Neuronal stem cell (in vitro differentiated cells): ENCODE measurements at regions not wholly inside any gene's neighbourhood (a gene's known extent, or its start where the extent isn't known, plus 50 kb on each side); places are given as distances from the start of the nearest gene placed in this dataset.
A peak's percentile ranks its signal among the peaks of the same experiment; 100 is the strongest.

Source experiments
- DNase-seq: peaks from one replicate; pipeline ENCODE4 v3.0.0-alpha.2; 2013; ENCODE audit warnings: low spot score
- H2AFZ ChIP-seq: one replicate; pipeline ENCODE4 v1.6.1; 2013; ENCODE audit warnings: mild to moderate bottlenecking, low read length, inconsistent platforms
- H2AK5ac ChIP-seq: 2 replicates; pipeline ENCODE4 v1.6.1; 2013; ENCODE audit warnings: low read depth, mild to moderate bottlenecking, inconsistent platforms, low read length, moderate library complexity, mixed read lengths
- H2BK120ac ChIP-seq: 2 replicates; pipeline ENCODE4 v1.6.1; 2013; ENCODE audit warnings: low read depth, mild to moderate bottlenecking, inconsistent platforms, low read length, moderate library complexity, mixed read lengths
- H2BK12ac ChIP-seq: one replicate; pipeline ENCODE4 v1.6.1; 2013; ENCODE audit warnings: low read length, inconsistent platforms
- H2BK15ac ChIP-seq: 2 replicates; pipeline ENCODE4 v1.6.1; 2013; ENCODE audit warnings: mild to moderate bottlenecking, low read length, inconsistent platforms, mixed read lengths
- H2BK5ac ChIP-seq: one replicate; pipeline ENCODE4 v1.6.1; 2013; ENCODE audit warnings: inconsistent platforms, mild to moderate bottlenecking, low read length, moderate library complexity
- H3K14ac ChIP-seq: one replicate; pipeline ENCODE4 v1.6.1; 2013; ENCODE audit warnings: low read length, inconsistent platforms
- H3K18ac ChIP-seq: 2 replicates; pipeline ENCODE4 v1.6.1; 2013; ENCODE audit warnings: low read length, inconsistent platforms
- H3K23ac ChIP-seq: 2 replicates; pipeline ENCODE4 v1.6.1; 2013; ENCODE audit warnings: low read depth, mild to moderate bottlenecking, mixed read lengths, low read length, inconsistent platforms; ENCODE audit not compliant: poor library complexity
- H3K27ac ChIP-seq: replicated peaks from 3 replicates; pipeline ENCODE4 v1.5.1; 2013; ENCODE audit warnings: low read length, inconsistent platforms
- H3K27me3 ChIP-seq, 3 experiments: 2 replicates each; pipeline ENCODE4 v1.6.1; 2013; ENCODE audit warnings: low read length in 3 of 3, mild to moderate bottlenecking in 2 of 3, inconsistent platforms in 1 of 3, low read depth in 1 of 3, mixed read lengths in 1 of 3, moderate library complexity in 1 of 3; ENCODE audit not compliant: control insufficient read depth in 3 of 3, insufficient read depth in 3 of 3
- H3K36me3 ChIP-seq, 2 donors: replicated peaks in 1 of 2; 2 replicates each; pipeline ENCODE4 v1.6.1; 2013; ENCODE audit warnings: low read length in 2 of 2; ENCODE audit not compliant: control insufficient read depth in 2 of 2, insufficient read depth in 2 of 2
- H3K4ac ChIP-seq: 2 replicates; pipeline ENCODE4 v1.6.1; 2013; ENCODE audit warnings: inconsistent platforms, mild to moderate bottlenecking, low read length, moderate library complexity
- H3K4me1 ChIP-seq, 2 donors: 1 replicate in 1 of 2; 2 replicates in 1 of 2; pipeline ENCODE4 v1.6.1; 2013; ENCODE audit warnings: low read length in 2 of 2, low read depth in 1 of 2; ENCODE audit not compliant: control insufficient read depth in 2 of 2, insufficient read depth in 1 of 2
- H3K4me2 ChIP-seq: one replicate; pipeline ENCODE4 v1.6.1; 2013; ENCODE audit warnings: mild to moderate bottlenecking, low read length, inconsistent platforms; ENCODE audit not compliant: insufficient read depth, poor library complexity, severe bottlenecking
- H3K4me3 ChIP-seq, 2 donors: 2 replicates each; pipeline ENCODE4 v1.5.1; 2013; ENCODE audit warnings: low read length in 2 of 2, mild to moderate bottlenecking in 2 of 2, inconsistent platforms in 1 of 2, moderate library complexity in 1 of 2
- H3K79me1 ChIP-seq: one replicate; pipeline ENCODE4 v1.6.1; 2013; ENCODE audit warnings: low read depth, mild to moderate bottlenecking, inconsistent platforms, low read length, moderate library complexity
- H3K9ac ChIP-seq: one replicate; pipeline ENCODE4 v1.6.1; 2013; ENCODE audit warnings: mild to moderate bottlenecking, low read depth, low read length, inconsistent platforms; ENCODE audit not compliant: poor library complexity
- H3K9me3 ChIP-seq, 2 donors: replicated peaks in 1 of 2; 2 replicates each; pipeline versions ENCODE3 to v1.6.1; 2013; ENCODE audit warnings: low read length in 2 of 2, mild to moderate bottlenecking in 2 of 2, inconsistent platforms in 1 of 2, low read depth in 1 of 2, mixed read lengths in 1 of 2, moderate library complexity in 1 of 2; ENCODE audit not compliant: control insufficient read depth in 2 of 2, insufficient read depth in 1 of 2
- H4K8ac ChIP-seq: one replicate; pipeline ENCODE4 v1.6.1; 2013; ENCODE audit warnings: low read depth, mild to moderate bottlenecking, inconsistent platforms, low read length, moderate library complexity
- H4K91ac ChIP-seq: one replicate; pipeline ENCODE4 v1.6.1; 2013; ENCODE audit warnings: low read length, low read depth, mild to moderate bottlenecking, inconsistent platforms; ENCODE audit not compliant: poor library complexity
- WGBS, 2 donors: extraction: QIAGEN DNeasy Blood & Tissue Kit; methylation state at CpG; one replicate each; pipeline ENCODE4 v1.1.7; 2013; ENCODE audit warnings: missing lambda C conversion rate in 2 of 2, mixed read lengths in 1 of 2; ENCODE audit not compliant: insufficient read length in 2 of 2, insufficient replicate concordance in 1 of 2; ENCODE audit errors: extremely low coverage in 2 of 2; 5-methylcytosine and 5-hydroxymethylcytosine counted together

- peak overlapping the region; percentile 75 for H3K18ac ChIP-seq
These were observed 227.1 kb downstream of the ARHGAP12 start for GRCh38 chr10:31701546-31701945.

GRCh38 chr10:31700181-31700611 is 228.4 kb downstream of the ARHGAP12 start:
- Histone ChIP-seq H3K36me3 (no peaks in the 10 kb centered on the region), H3K4me1 (peaks cover 7 to 11% of the 10 kb centered on the region in 2 donors), H3K4me3 (no peak overlapping the region), H2BK120ac (no peak overlapping the region), H2BK15ac (no peak overlapping the region), H2BK12ac (no peak overlapping the region), H3K27ac (no peak overlapping the region), H2BK5ac (no peak overlapping the region), H3K4ac (no peak overlapping the region), H3K79me1 (no peaks in the 10 kb centered on the region), H4K8ac (no peak overlapping the region), H2AK5ac (peak overlapping the region; percentile 16), H4K91ac (no peak overlapping the region), H3K23ac (no peak overlapping the region), H2AFZ (peak overlapping the region; percentile 18), H3K4me2 (no peak overlapping the region), H3K27me3 (no peaks in the 10 kb centered on the region), H3K18ac (peak overlapping the region; percentile 2), H3K9me3 (peaks cover 4 to 13% of the 10 kb centered on the region in 2 donors), H3K9ac (no peak overlapping the region), H3K14ac (no peak overlapping the region)
- no CpG with 5 or more reads among the region's 11 CpGs for WGBS, 2 donors
- DNase-seq = no peak

More at GRCh38 chr10:31701546-31701945, 227.1 kb downstream of the ARHGAP12 start:
- Histone ChIP-seq H3K27me3 (no peaks in the 10 kb centered on the region), H2AFZ (no peak overlapping the region), H3K4ac (no peak overlapping the region), H3K4me3 (no peak overlapping the region), H4K8ac (no peak overlapping the region), H3K14ac (no peak overlapping the region), H2BK15ac (peak overlapping the region; percentile 50), H3K4me1 (peaks cover 12 to 13% of the 10 kb centered on the region in 2 donors), H2BK5ac (no peak overlapping the region), H2BK12ac (no peak overlapping the region), H3K23ac (no peak overlapping the region), H4K91ac (no peak overlapping the region), H2AK5ac (peak overlapping the region; percentile 57), H3K9ac (no peak overlapping the region), H3K27ac (no peak overlapping the region), H2BK120ac (no peak overlapping the region), H3K36me3 (no peaks in the 10 kb centered on the region), H3K9me3 (peaks cover 4 to 13% of the 10 kb centered on the region in 2 donors), H3K79me1 (no peaks in the 10 kb centered on the region), H3K4me2 (no peak overlapping the region)
- DNase-seq = no peak
- no CpG with 5 or more reads among the region's 5 CpGs for WGBS, 2 donors

GRCh38 chr10:31698181-31698830 is 230.3 kb downstream of the ARHGAP12 start:
- H3K79me1 ChIP-seq = no peaks in the 10 kb centered on the region
- H3K18ac ChIP-seq = peak overlapping the region; percentile 38
- peak overlapping the region; percentile 86 for H2AK5ac ChIP-seq
- no peaks in the 10 kb centered on the region for H3K36me3 ChIP-seq
- no peaks in the 10 kb centered on the region for H3K27me3 ChIP-seq
- WGBS, 2 donors = no CpG with 5 or more reads among the region's 11 CpGs
- DNase-seq = no peak
- H2BK120ac ChIP-seq = no peak overlapping the region
- no peak overlapping the region for H2BK5ac ChIP-seq
- H3K9ac ChIP-seq = no peak overlapping the region
- no peak overlapping the region for H3K23ac ChIP-seq
- H3K4me1 ChIP-seq = peaks cover 11 to 16% of the 10 kb centered on the region in 2 donors
- no peak overlapping the region for H3K27ac ChIP-seq
- H3K14ac ChIP-seq = peak overlapping the region; percentile 49
- peak overlapping the region; percentile 94 for H2AFZ ChIP-seq
- H4K91ac ChIP-seq = peak overlapping the region; percentile 22
- H2BK12ac ChIP-seq = no peak overlapping the region
- H2BK15ac ChIP-seq = peak overlapping the region; percentile 41
- peaks cover 2 to 7% of the 10 kb centered on the region in 2 donors for H3K9me3 ChIP-seq
- no peak overlapping the region for H3K4me2 ChIP-seq
- H3K4me3 ChIP-seq = no peak overlapping the region
- H4K8ac ChIP-seq = no peak overlapping the region
- H3K4ac ChIP-seq = no peak overlapping the region

- Histone ChIP-seq H3K4me1 (peaks cover 11 to 16% of the 10 kb centered on the region in 2 donors), H2BK120ac (no peak overlapping the region), H3K27me3 (no peaks in the 10 kb centered on the region), H3K14ac (peak overlapping the region; percentile 49), H2AFZ (peak overlapping the region; percentile 94), H3K18ac (peak overlapping the region; percentile 65), H3K36me3 (no peaks in the 10 kb centered on the region), H3K9me3 (peaks cover 0 to 2% of the 10 kb centered on the region in 2 donors), H3K9ac (no peak overlapping the region), H3K27ac (no peak overlapping the region), H4K8ac (no peak overlapping the region), H2BK5ac (no peak overlapping the region), H2AK5ac (peak overlapping the region; percentile 86), H2BK15ac (peak overlapping the region; percentile 47), H3K4ac (no peak overlapping the region), H2BK12ac (peak overlapping the region; percentile 76), H3K4me2 (no peak overlapping the region), H3K4me3 (no peak overlapping the region), H3K79me1 (no peaks in the 10 kb centered on the region), H3K23ac (no peak overlapping the region), H4K91ac (peak overlapping the region; percentile 22)
- no CpG with 5 or more reads among the region's 19 CpGs for WGBS, 2 donors
- no peak for DNase-seq
These were observed 231.1 kb downstream of the ARHGAP12 start for GRCh38 chr10:31697271-31698180.
